GM12892 (cell line): ENCODE measurements at regions not wholly inside any gene's neighbourhood (a gene's known extent, or its start where the extent isn't known, plus 50 kb on each side); places are given as distances from the start of the nearest gene placed in this dataset.

Experiments
- POLR2A ChIP-seq: IDR thresholded peaks from 2 replicates; pipeline ENCODE4 v1.6.1; 2011; ENCODE audit warnings: low read depth, low read length, control low read depth
- TAF1 ChIP-seq: IDR thresholded peaks from 2 replicates; pipeline ENCODE4 v1.6.1; 2011; ENCODE audit warnings: low read depth, mild to moderate bottlenecking, control low read depth, low read length, borderline replicate concordance

GRCh38 chr6:166046982-166047381 is 120.7 kb downstream of the TBXT start:
- TF ChIP-seq TAF1 (no peak), POLR2A (no peak)
